Keratinocyte (primary cell): ENCODE measurements at regions not wholly inside any gene's neighbourhood (a gene's known extent, or its start where the extent isn't known, plus 50 kb on each side); places are given as distances from the start of the nearest gene placed in this dataset.

Source experiments
- CTCF ChIP-seq, 3 experiments: IDR thresholded peaks in 1 of 3; conservative IDR thresholded peaks in 1 of 3; optimal IDR thresholded peaks in 1 of 3; 2 replicates in 2 of 3; 3 replicates in 1 of 3; pipeline versions ENCODE3 to v1.5.1; 2011; ENCODE audit warnings: low read length in 3 of 3, mild to moderate bottlenecking in 3 of 3, moderate library complexity in 2 of 3, control low read depth in 1 of 3, inconsistent platforms in 1 of 3; ENCODE audit not compliant: insufficient read depth in 2 of 3; ENCODE audit errors: extremely low read depth in 1 of 3
- EZH2 ChIP-seq: IDR thresholded peaks from one replicate; pipeline ENCODE4 v1.6.1; 2012; ENCODE audit warnings: inconsistent platforms, mild to moderate bottlenecking, low read length, moderate library complexity

GRCh38 chr18:2360861-2361260 is 210.4 kb downstream of the METTL4 start:
- no peak for TF ChIP-seq CTCF (optimal IDR thresholded peaks at IDR 0.05 in 1 of 3, IDR thresholded peaks at IDR 0.05 in 1 of 3, conservative IDR thresholded peaks at IDR 0.05 in 1 of 3; ENCODE audit: extremely low read depth in 1 of 3, insufficient read depth in 2 of 3, low read length in 3 of 3)
- TF ChIP-seq EZH2 = no peak
